K562 (cell line): ENCODE measurements at regions not wholly inside any gene's neighbourhood (a gene's known extent, or its start where the extent isn't known, plus 50 kb on each side); places are given as distances from the start of the nearest gene placed in this dataset.

Experiments used
- ATAC-seq: fragments of 200-7000 bp; cut with Tn5 transposase; 3 replicates; pipeline ENCODE4 v1.9.1; 2020; ENCODE audit warnings: moderate library complexity
- BruUV-seq: library from RNA; stranded (reverse); fragments of 400-500 nt; replicated peaks from 2 replicates; lab custom pipeline; 2021; lab: Mats Ljungman, UMichigan
- CTCF ChIA-PET: fragments of 300-600 bp; formaldehyde crosslinking; extraction: SDS; loops from one replicate; lab custom pipeline; 2021; ENCODE audit warnings: low intra/inter-chr PET ratio; lab: Yijun Ruan, JAX
- POLR2A ChIA-PET: fragments of 300-600, 350-650 bp; sonication (Branson Sonifier 250); formaldehyde crosslinking; extraction: SDS; loops from one replicate; lab custom pipeline; 2021; ENCODE audit warnings: antibody characterized with exemption, inconsistent platforms; lab: Yijun Ruan, JAX
- DNase-seq, 4 experiments: peaks; one replicate each; pipeline versions ENCODE4 v3.0.0 to v3.0.0-alpha.2; 2011 to 2018; ENCODE audit warnings: low spot score in 3 of 4, mixed read lengths in 3 of 4; ENCODE audit errors: extremely low read depth in 1 of 4
- FAIRE-seq: peaks from 2 replicates; lab custom pipeline; 2011; peaks lifted over from hg19 to GRCh38; lab: Jason Lieb, UNC
- H2AFZ ChIP-seq: 2 replicates; pipeline ENCODE4 v1.6.0; 2011; ENCODE audit warnings: low read depth, low read length, control low read depth, inconsistent platforms
- H3K27ac ChIP-seq: fragments of 200-600 bp; 3 replicates; pipeline ENCODE4 v1.8.0; 2011; ENCODE audit warnings: low read depth, mild to moderate bottlenecking, control low read depth, inconsistent platforms, low read length, moderate library complexity, mixed read lengths; ENCODE audit errors: extremely low read depth
- H3K27me3 ChIP-seq, 2 experiments: fragments of 300-600 bp in 1 of 2; 2 replicates in 1 of 2; 3 replicates in 1 of 2; pipeline versions ENCODE4 v1.6.0 to v1.8.0; 2011; ENCODE audit warnings: inconsistent platforms in 2 of 2, low read length in 2 of 2, mild to moderate bottlenecking in 1 of 2, mixed read lengths in 1 of 2, moderate library complexity in 1 of 2; ENCODE audit not compliant: control insufficient read depth in 2 of 2, insufficient read depth in 2 of 2
- H3K36me3 ChIP-seq: fragments of 300-600 bp; 3 replicates; pipeline ENCODE4 v1.8.0; 2011; ENCODE audit warnings: mild to moderate bottlenecking, low read length, inconsistent platforms; ENCODE audit not compliant: control insufficient read depth, insufficient read depth
- H3K4me1 ChIP-seq, 2 experiments: fragments of 200-600 bp in 1 of 2; replicated peaks in 1 of 2; 2 replicates in 1 of 2; 3 replicates in 1 of 2; pipeline versions ENCODE4 v1.5.1 to v1.8.0; 2011; ENCODE audit warnings: inconsistent platforms in 2 of 2, low read length in 2 of 2, mild to moderate bottlenecking in 1 of 2, mixed read lengths in 1 of 2, moderate library complexity in 1 of 2; ENCODE audit not compliant: control insufficient read depth in 2 of 2, insufficient read depth in 2 of 2
- H3K4me2 ChIP-seq: 2 replicates; pipeline ENCODE4 v1.6.1; 2011; ENCODE audit warnings: low read length, control low read depth, inconsistent platforms, mixed read lengths; ENCODE audit not compliant: insufficient read depth
- H3K4me3 ChIP-seq: fragments of 200-600 bp; sonication (generic), shearing (Covaris generic); 2 replicates; pipeline ENCODE4 v1.5.1; 2016; ENCODE audit warnings: control low read depth, inconsistent platforms
- H3K79me2 ChIP-seq: fragments of 200-600 bp; 3 replicates; pipeline ENCODE4 v1.8.0; 2011; ENCODE audit warnings: low read length, inconsistent platforms; ENCODE audit not compliant: control insufficient read depth, insufficient read depth
- H3K9ac ChIP-seq, 2 experiments: 2 replicates each; pipeline versions ENCODE4 v1.6.0 to v1.6.1; 2011; ENCODE audit warnings: low read depth in 2 of 2, low read length in 2 of 2, control low read depth in 1 of 2, inconsistent platforms in 1 of 2, mild to moderate bottlenecking in 1 of 2, mixed read lengths in 1 of 2; ENCODE audit not compliant: insufficient read depth in 1 of 2
- H3K9me1 ChIP-seq: one replicate; pipeline ENCODE4 v1.6.0; 2011; ENCODE audit warnings: inconsistent platforms, mild to moderate bottlenecking, low read length, moderate library complexity; ENCODE audit not compliant: control insufficient read depth, insufficient read depth
- H3K9me3 ChIP-seq: replicated peaks from 2 replicates; pipeline ENCODE4 v1.5.1; 2011; ENCODE audit warnings: low read depth, low read length, inconsistent platforms; ENCODE audit not compliant: control insufficient read depth, insufficient read depth
- H4K20me1 ChIP-seq: replicated peaks from 2 replicates; pipeline ENCODE4 v1.6.1; 2011; ENCODE audit warnings: low read length, inconsistent platforms, mixed read lengths; ENCODE audit not compliant: control insufficient read depth, insufficient read depth
- ATF3 ChIP-seq, 2 experiments: fragments of 450-650 bp in 1 of 2; sonication (generic) in 1 of 2; formaldehyde crosslinking in 1 of 2; IDR thresholded peaks in 1 of 2; conservative IDR thresholded peaks in 1 of 2; 2 replicates each; pipeline versions ENCODE4 v1.6.1 to v1.8.1; 2016 to 2023; ENCODE audit warnings: mild to moderate bottlenecking in 2 of 2, moderate library complexity in 2 of 2, inconsistent platforms in 1 of 2, missing genetic modification reagents in 1 of 2
- ATF7 ChIP-seq: fragments of 450-650 bp; IDR thresholded peaks from 2 replicates; pipeline ENCODE4 v1.7.1; 2014; ENCODE audit warnings: mild to moderate bottlenecking, moderate library complexity
- ELF2 ChIP-seq: fragments of 250-450 bp; sonication (Bioruptor Pico); IDR thresholded peaks from 2 replicates; pipeline ENCODE4 v1.5.0; 2021; ENCODE audit warnings: mild to moderate bottlenecking
- JUND ChIP-seq, 2 experiments: IDR thresholded peaks; 2 replicates in 1 of 2; 3 replicates in 1 of 2; pipeline ENCODE4 v1.6.1; 2011; ENCODE audit warnings: borderline replicate concordance in 2 of 2, low read depth in 2 of 2, low read length in 2 of 2, improper control_type of control experiment in 1 of 2, missing biosample characterization in 1 of 2, missing genetic modification characterization in 1 of 2, missing genetic modification reagents in 1 of 2
- ZNF764 ChIP-seq: fragments of 250-450 bp; sonication (Bioruptor Pico); IDR thresholded peaks from 2 replicates; pipeline ENCODE4 v1.4.0; 2020; ENCODE audit warnings: low read depth, mild to moderate bottlenecking, moderate library complexity
- WGBS: fragments of 100-300 bp; shearing (Covaris generic); methylation state at CpG from one replicate; pipeline ENCODE4 v1.1.6; 2016; ENCODE audit warnings: low coverage, mixed read lengths; ENCODE audit not compliant: insufficient coverage; ENCODE audit errors: missing lambda C conversion rate; 5-methylcytosine and 5-hydroxymethylcytosine counted together
- in situ Hi-C: fragments of 300-500 bp; cut with MboI; formaldehyde crosslinking; loops from 4 replicates; pipeline ENCODE4 v1.15.0; 2018; ENCODE audit warnings: inconsistent platforms, mixed read lengths
- intact Hi-C: fragments of 100-400 bp; cut with micrococcal nuclease; formaldehyde crosslinking; loops from 2 replicates; pipeline ENCODE4 v1.14.2; 2022

GRCh38 chr17:72342627-72343527 lies 222.1 kb downstream of the SOX9 start:
- H3K27me3 ChIP-seq: no peaks in the 10 kb centered on the region; a peak in 1 of 5 replicates
- intact Hi-C loops: no loop called here

More at GRCh38 chr17:72342627-72343527, 222.1 kb downstream of the SOX9 start:
- CTCF ChIA-PET: no interaction called here
- POLR2A ChIA-PET: no interaction called here
- Histone ChIP-seq H3K9me1 (no peaks in the 10 kb centered on the region), H2AFZ (no peak overlapping the region), H3K4me1 (no peaks in the 10 kb centered on the region), H3K4me3 (no peak overlapping the region), H4K20me1 (no peaks in the 10 kb centered on the region), H3K9me3 (no peaks in the 10 kb centered on the region), H3K79me2 (no peaks in the 10 kb centered on the region), H3K4me2 (no peak overlapping the region), H3K36me3 (no peaks in the 10 kb centered on the region), H3K9ac (no peak overlapping the region), H3K27ac (no peak overlapping the region)
- ATAC-seq (no peak), FAIRE-seq (no peak), DNase-seq (peak; percentile 4 to 56 (median 32))
- WGBS: 2% methylated on average over 22 of the region's 28 CpGs
- BruUV-seq: no TSS peak
- TF ChIP-seq JUND (IDR thresholded peaks at IDR 0.05; ENCODE audit: borderline replicate concordance, low read depth, low read length) (peak; percentile 12; the same call in 1 of the 2 replicates), JUND (tag; IDR thresholded peaks at IDR 0.05; ENCODE audit: borderline replicate concordance, low read depth, low read length) (no peak), ATF3 (IDR thresholded peaks at IDR 0.05) (0 out of 2 replicates have a peak, but pooled peaks have one; percentile 26), ATF3 (CRISPR knock-in tag; conservative IDR thresholded peaks at IDR 0.05) (no peak), ZNF764 (CRISPR knock-in tag) (no peak), ATF7 (peak; percentile 29; the same call in 1 of the 2 replicates), ELF2 (CRISPR knock-in tag) (no peak)
- in situ Hi-C loops: no loop called here
